GM12874 (cell line): ENCODE measurements at regions not wholly inside any gene's neighbourhood (a gene's known extent, or its start where the extent isn't known, plus 50 kb on each side); places are given as distances from the start of the nearest gene placed in this dataset.

Experiments
- CTCF ChIP-seq: IDR thresholded peaks from 2 replicates; pipeline ENCODE4 v1.5.1; 2011; ENCODE audit warnings: low read depth, mild to moderate bottlenecking, control low read depth, low read length, moderate library complexity; ENCODE audit not compliant: insufficient read depth

GRCh38 chr2:120432976-120433815, 87.3 kb downstream of the INHBB start:
- TF ChIP-seq CTCF = no peak

GRCh38 chr2:120433816-120434290, 87.9 kb downstream of the INHBB start:
- no peak for TF ChIP-seq CTCF

- TF ChIP-seq CTCF = no peak
Observed at GRCh38 chr2:120434492-120435308, 88.8 kb downstream of the INHBB start.

- no peak for TF ChIP-seq CTCF
Observed at GRCh38 chr2:120435671-120436459, 89.9 kb downstream of the INHBB start.

GRCh38 chr2:120436460-120436739, 90.5 kb downstream of the INHBB start:
- TF ChIP-seq CTCF = no peak

GRCh38 chr2:120436885-120437603, 91.1 kb downstream of the INHBB start:
- peak; percentile 54 for TF ChIP-seq CTCF
